D721Med (cell line): ENCODE measurements at regions not wholly inside any gene's neighbourhood (a gene's known extent, or its start where the extent isn't known, plus 50 kb on each side); places are given as distances from the start of the nearest gene placed in this dataset.
A peak's percentile ranks its signal among the peaks of the same experiment; 100 is the strongest.
"Not testable (repeated sequence)": the region's sequence is repeated elsewhere in the genome, so short reads cannot be mapped to it uniquely, and the experiment has no call there.

Source experiments
- DNase-seq: peaks from one replicate; pipeline ENCODE4 v3.0.0; 2011; ENCODE audit warnings: low spot score; ENCODE audit not compliant: insufficient read length
- FAIRE-seq: peaks from 2 replicates; lab custom pipeline; 2011; peaks lifted over from hg19 to GRCh38; lab: Jason Lieb, UNC
- TF ChIP-seq, protein P1 (sequence below): IDR thresholded peaks from 2 replicates; pipeline ENCODE4 v1.5.1; 2012; ENCODE audit warnings: mild to moderate bottlenecking, control low read depth; ENCODE audit not compliant: insufficient read depth; ENCODE audit errors: missing control alignments

- TF ChIP-seq, protein P1, sequence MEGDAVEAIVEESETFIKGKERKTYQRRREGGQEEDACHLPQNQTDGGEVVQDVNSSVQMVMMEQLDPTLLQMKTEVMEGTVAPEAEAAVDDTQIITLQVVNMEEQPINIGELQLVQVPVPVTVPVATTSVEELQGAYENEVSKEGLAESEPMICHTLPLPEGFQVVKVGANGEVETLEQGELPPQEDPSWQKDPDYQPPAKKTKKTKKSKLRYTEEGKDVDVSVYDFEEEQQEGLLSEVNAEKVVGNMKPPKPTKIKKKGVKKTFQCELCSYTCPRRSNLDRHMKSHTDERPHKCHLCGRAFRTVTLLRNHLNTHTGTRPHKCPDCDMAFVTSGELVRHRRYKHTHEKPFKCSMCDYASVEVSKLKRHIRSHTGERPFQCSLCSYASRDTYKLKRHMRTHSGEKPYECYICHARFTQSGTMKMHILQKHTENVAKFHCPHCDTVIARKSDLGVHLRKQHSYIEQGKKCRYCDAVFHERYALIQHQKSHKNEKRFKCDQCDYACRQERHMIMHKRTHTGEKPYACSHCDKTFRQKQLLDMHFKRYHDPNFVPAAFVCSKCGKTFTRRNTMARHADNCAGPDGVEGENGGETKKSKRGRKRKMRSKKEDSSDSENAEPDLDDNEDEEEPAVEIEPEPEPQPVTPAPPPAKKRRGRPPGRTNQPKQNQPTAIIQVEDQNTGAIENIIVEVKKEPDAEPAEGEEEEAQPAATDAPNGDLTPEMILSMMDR: no peak
- no peak for DNase-seq
- no peak for FAIRE-seq
These were observed 67.3 kb upstream of the VSTM5 start for GRCh38 chr11:93917673-93918072.

- FAIRE-seq: no peak
- peak; percentile 37 for DNase-seq
- TF ChIP-seq, protein P1: peak; percentile 71
These were observed 71.5 kb upstream of the VSTM5 start for GRCh38 chr11:93921695-93922468.

GRCh38 chr11:93922830-93923229 lies 72.4 kb upstream of the VSTM5 start:
- FAIRE-seq (no peak), DNase-seq (no peak)
- TF ChIP-seq, protein P1: no peak

DNA sequence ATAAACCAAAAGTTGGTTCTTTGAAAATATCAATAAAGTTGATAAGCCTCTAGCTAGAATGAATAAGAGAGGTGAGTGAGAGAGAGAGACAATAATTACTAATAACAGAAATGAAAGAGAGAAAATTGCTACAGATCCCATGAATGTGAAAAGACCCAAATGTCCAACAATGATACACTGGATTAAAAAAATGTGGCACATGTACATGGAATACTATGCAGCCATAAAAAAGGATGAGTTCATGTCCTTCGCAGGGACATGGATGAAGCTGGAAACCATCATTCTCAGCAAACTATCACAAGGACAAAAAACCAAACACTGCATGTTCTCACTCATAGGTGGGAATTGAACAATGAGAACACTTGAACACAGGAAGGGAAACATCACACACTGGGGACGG lies 75.7 kb upstream of the VSTM5 start:
- DNase-seq, FAIRE-seq: not testable (repeated sequence)

- DNase-seq (no peak), FAIRE-seq (no peak)
- TF ChIP-seq, protein P1: no peak
These were observed 79.0 kb upstream of the VSTM5 start for GRCh38 chr11:93929407-93929806.

DNA sequence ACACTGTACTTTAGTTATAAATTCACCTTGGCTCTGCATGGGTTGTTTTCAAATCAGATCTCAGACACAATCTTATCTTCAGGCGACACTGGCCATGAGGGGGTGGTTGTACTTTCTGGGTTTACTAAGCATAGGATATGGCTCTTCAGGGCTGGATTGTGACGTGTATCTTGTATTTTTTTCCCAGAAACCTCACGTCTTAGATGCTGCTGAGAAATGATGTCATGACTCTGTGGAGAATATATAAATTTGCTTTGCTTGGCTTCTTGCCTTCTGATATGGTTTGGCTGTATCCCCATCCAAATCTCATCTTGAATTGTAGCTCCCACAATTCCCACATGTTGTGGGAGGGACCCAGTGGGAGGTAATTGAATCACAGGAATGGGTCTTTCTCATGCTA lies 82.8 kb upstream of the VSTM5 start:
- no peak for FAIRE-seq

GRCh38 chr11:93935826-93936225 lies 85.3 kb upstream of the HEPHL1 start:
- no peak for FAIRE-seq
- DNase-seq: no peak

More for the DNA sequence above, 82.8 kb upstream of the VSTM5 start:
- DNase-seq: no peak
- TF ChIP-seq, protein P1: no peak

More at GRCh38 chr11:93935826-93936225, 85.3 kb upstream of the HEPHL1 start:
- TF ChIP-seq, protein P1: no peak
